ENCODE measurements at regions not wholly inside any gene's neighbourhood (a gene's known extent, or its start where the extent isn't known, plus 50 kb on each side); places are given as distances from the start of the nearest gene placed in this dataset.

DNA sequence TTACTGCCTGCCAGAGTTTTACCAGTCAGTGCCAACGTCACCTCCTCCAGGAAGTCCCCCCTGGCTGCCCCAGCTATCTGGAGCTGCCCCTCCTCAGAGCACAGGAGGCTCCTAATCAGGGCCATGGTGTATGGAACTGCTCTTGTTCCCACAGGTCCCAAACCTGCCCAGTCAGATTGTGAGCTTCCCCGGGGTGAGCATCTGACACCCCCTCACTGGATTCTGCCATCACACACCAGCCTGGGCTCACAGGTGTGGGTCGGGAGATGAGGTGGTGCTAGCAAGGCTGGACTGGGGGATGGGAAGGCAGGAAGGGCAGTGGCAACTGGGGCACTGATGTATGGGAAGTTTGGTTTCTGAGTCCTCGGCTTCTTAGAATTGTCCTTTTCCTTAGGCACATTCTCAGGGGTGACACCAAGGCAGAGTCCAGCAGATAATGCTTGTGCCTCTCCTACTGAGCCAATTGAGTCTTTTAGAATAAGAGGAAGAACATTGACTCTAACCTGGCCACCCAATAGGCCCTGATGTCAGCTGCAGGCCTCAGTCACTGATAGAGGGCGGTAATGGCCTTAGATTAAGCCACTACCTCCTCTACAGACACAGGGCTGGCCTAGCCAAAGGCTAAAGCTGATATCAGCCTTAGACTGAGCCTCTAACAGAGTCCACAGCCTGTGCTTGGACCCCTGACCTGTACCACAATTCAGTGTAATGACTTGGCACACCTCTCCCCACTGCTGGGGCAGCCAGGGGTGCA lies 107.9 kb downstream of the WSCD1 start:
- DNase-seq (ENCODE audit: insufficient read length) (no peak), FAIRE-seq (no peak)
- TF ChIP-seq POLR2AphosphoS5 (IDR thresholded peaks at IDR 0.05; ENCODE audit: low read depth, low read length) (no peak), POLR2A (IDR thresholded peaks at IDR 0.05; ENCODE audit: low read depth, low read length) (no peak), TAF1 (IDR thresholded peaks at IDR 0.05; ENCODE audit: borderline replicate concordance, low read depth, low read length) (no peak)
